ENCODE measurements at regions not wholly inside any gene's neighbourhood (a gene's known extent, or its start where the extent isn't known, plus 50 kb on each side); places are given as distances from the start of the nearest gene placed in this dataset.

GRCh38 chr4:31598639-31599038, 878.5 kb downstream of the PCDH7 start:
- TF ChIP-seq, protein P1, sequence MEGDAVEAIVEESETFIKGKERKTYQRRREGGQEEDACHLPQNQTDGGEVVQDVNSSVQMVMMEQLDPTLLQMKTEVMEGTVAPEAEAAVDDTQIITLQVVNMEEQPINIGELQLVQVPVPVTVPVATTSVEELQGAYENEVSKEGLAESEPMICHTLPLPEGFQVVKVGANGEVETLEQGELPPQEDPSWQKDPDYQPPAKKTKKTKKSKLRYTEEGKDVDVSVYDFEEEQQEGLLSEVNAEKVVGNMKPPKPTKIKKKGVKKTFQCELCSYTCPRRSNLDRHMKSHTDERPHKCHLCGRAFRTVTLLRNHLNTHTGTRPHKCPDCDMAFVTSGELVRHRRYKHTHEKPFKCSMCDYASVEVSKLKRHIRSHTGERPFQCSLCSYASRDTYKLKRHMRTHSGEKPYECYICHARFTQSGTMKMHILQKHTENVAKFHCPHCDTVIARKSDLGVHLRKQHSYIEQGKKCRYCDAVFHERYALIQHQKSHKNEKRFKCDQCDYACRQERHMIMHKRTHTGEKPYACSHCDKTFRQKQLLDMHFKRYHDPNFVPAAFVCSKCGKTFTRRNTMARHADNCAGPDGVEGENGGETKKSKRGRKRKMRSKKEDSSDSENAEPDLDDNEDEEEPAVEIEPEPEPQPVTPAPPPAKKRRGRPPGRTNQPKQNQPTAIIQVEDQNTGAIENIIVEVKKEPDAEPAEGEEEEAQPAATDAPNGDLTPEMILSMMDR (IDR thresholded peaks at IDR 0.05) = no peak
- no peak for TF ChIP-seq POLR2A (IDR thresholded peaks at IDR 0.05; ENCODE audit: low read depth)
- no peak for TF ChIP-seq POLR2AphosphoS5 (IDR thresholded peaks at IDR 0.05)
